ENCODE measurements at regions not wholly inside any gene's neighbourhood (a gene's known extent, or its start where the extent isn't known, plus 50 kb on each side); places are given as distances from the start of the nearest gene placed in this dataset.
A peak's percentile ranks its signal among the peaks of the same experiment; 100 is the strongest.

GRCh38 chr22:47604563-47604962 is 842.1 kb downstream of the TBC1D22A start:
- no peak for DNase-seq

GRCh38 chr22:47602732-47603131 is 840.3 kb downstream of the TBC1D22A start:
- DNase-seq = no peak

- no peak for DNase-seq
Observed at GRCh38 chr22:47601666-47602065, 839.2 kb downstream of the TBC1D22A start.

GRCh38 chr22:47600791-47601625 is 838.6 kb downstream of the TBC1D22A start:
- no peak for DNase-seq

GRCh38 chr22:47600281-47600680 is 837.8 kb downstream of the TBC1D22A start:
- no peak for DNase-seq

- no peak for DNase-seq
Observed at GRCh38 chr22:47599753-47600152, 837.3 kb downstream of the TBC1D22A start.

GRCh38 chr22:47598864-47599263 is 836.4 kb downstream of the TBC1D22A start:
- no peak for DNase-seq

GRCh38 chr22:47597041-47597440 is 834.6 kb downstream of the TBC1D22A start:
- no peak for DNase-seq

- DNase-seq = no peak
Observed at GRCh38 chr22:47596176-47596690, 833.8 kb downstream of the TBC1D22A start.

- no peak for DNase-seq
Observed at GRCh38 chr22:47594836-47595521, 832.5 kb downstream of the TBC1D22A start.

- no peak for DNase-seq
Observed at GRCh38 chr22:47593911-47594311, 831.5 kb downstream of the TBC1D22A start.

GRCh38 chr22:47593291-47593690 is 830.8 kb downstream of the TBC1D22A start:
- no peak for DNase-seq

GRCh38 chr22:47592791-47593190 is 830.3 kb downstream of the TBC1D22A start:
- DNase-seq = no peak

GRCh38 chr22:47591709-47592108 is 829.3 kb downstream of the TBC1D22A start:
- DNase-seq = no peak

GRCh38 chr22:47591016-47591415 is 828.6 kb downstream of the TBC1D22A start:
- no peak for DNase-seq

- DNase-seq = no peak
Observed at GRCh38 chr22:47589271-47590250, 827.1 kb downstream of the TBC1D22A start.

GRCh38 chr22:47588578-47588960 is 826.1 kb downstream of the TBC1D22A start:
- DNase-seq = no peak

- DNase-seq = no peak
Observed at GRCh38 chr22:47587861-47588577, 825.6 kb downstream of the TBC1D22A start.

GRCh38 chr22:47587361-47587760 is 824.9 kb downstream of the TBC1D22A start:
- no peak for DNase-seq

- no peak for DNase-seq
Observed at GRCh38 chr22:47586946-47587345, 824.5 kb downstream of the TBC1D22A start.

GRCh38 chr22:47586038-47586437 is 823.6 kb downstream of the TBC1D22A start:
- peak; percentile 34 for DNase-seq

- DNase-seq = no peak
Observed at GRCh38 chr22:47583959-47584562, 821.6 kb downstream of the TBC1D22A start.
